Calu3 (cell line): ENCODE measurements at regions not wholly inside any gene's neighbourhood (a gene's known extent, or its start where the extent isn't known, plus 50 kb on each side); places are given as distances from the start of the nearest gene placed in this dataset.
"Not testable (repeated sequence)": the region's sequence is repeated elsewhere in the genome, so short reads cannot be mapped to it uniquely, and the experiment has no call there.

Experiments used
- BruUV-seq: library from RNA; stranded (reverse); fragments of 400-500 nt; replicated peaks from 2 replicates; lab custom pipeline; 2021; lab: Mats Ljungman, UMichigan
- CTCF ChIA-PET: fragments of 300-600 bp; sonication (Branson Sonifier 250); formaldehyde crosslinking; loops from one replicate; lab custom pipeline; 2022; ENCODE audit warnings: antibody characterized with exemption; lab: Charles Lee
- DNase-seq: peaks from one replicate; pipeline ENCODE4 v3.0.0; 2022
- H3K27ac Mint-ChIP-seq: one replicate; pipeline ENCODE4 v1.8.0; 2022; ENCODE audit warnings: mixed read lengths; ENCODE audit not compliant: unreplicated experiment
- H3K27me3 Mint-ChIP-seq: one replicate; pipeline ENCODE4 v1.8.0; 2022; ENCODE audit warnings: mixed read lengths; ENCODE audit not compliant: unreplicated experiment
- H3K36me3 Mint-ChIP-seq: one replicate; pipeline ENCODE4 v1.8.0; 2022; ENCODE audit warnings: mild to moderate bottlenecking, moderate library complexity, mixed read lengths; ENCODE audit not compliant: insufficient read depth, unreplicated experiment
- H3K4me1 Mint-ChIP-seq: one replicate; pipeline ENCODE4 v1.8.0; 2022; ENCODE audit warnings: mild to moderate bottlenecking, low read depth, mixed read lengths; ENCODE audit not compliant: unreplicated experiment
- H3K4me3 Mint-ChIP-seq: one replicate; pipeline ENCODE4 v1.8.0; 2022; ENCODE audit warnings: mild to moderate bottlenecking, low read depth, moderate library complexity, mixed read lengths; ENCODE audit not compliant: unreplicated experiment
- H3K9me3 Mint-ChIP-seq: one replicate; pipeline ENCODE4 v1.8.0; 2022; ENCODE audit warnings: low read depth, mixed read lengths; ENCODE audit not compliant: unreplicated experiment
- CTCF ChIP-seq: fragments of 200-600 bp; IDR thresholded peaks from one replicate; pipeline ENCODE4 v1.8.0; 2022; ENCODE audit warnings: antibody characterized with exemption; ENCODE audit not compliant: unreplicated experiment
- intact Hi-C: fragments of 100-400 bp; cut with micrococcal nuclease; formaldehyde crosslinking; loops from one replicate; pipeline ENCODE4 v1.10.0; 2022; ENCODE audit not compliant: unreplicated experiment

DNA sequence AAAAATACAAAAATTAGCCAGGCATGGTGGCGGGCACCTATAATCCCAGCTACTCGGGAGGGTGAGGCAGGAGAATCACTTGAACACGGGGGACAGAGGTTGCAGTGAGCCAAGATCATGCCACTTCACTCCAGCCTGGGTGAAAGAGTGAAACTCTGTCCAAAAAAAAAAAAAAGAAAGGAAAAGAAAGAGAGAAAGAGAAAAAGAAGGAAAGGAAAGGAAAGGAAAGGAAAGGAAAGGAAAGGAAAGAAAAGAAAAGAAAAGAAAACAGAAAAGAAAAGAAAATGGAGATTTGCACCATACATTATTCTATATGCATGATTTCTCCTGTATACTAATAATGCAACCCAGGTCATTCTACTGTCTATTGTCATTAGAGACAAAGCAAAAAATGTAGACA, 421.5 kb downstream of the PCDH19 start:
- H3K4me3 Mint-ChIP-seq, H3K27ac Mint-ChIP-seq, H3K27me3 Mint-ChIP-seq, DNase-seq, H3K9me3 Mint-ChIP-seq, CTCF ChIA-PET, BruUV-seq, H3K36me3 Mint-ChIP-seq, intact Hi-C loops, H3K4me1 Mint-ChIP-seq: not testable (repeated sequence)

DNA sequence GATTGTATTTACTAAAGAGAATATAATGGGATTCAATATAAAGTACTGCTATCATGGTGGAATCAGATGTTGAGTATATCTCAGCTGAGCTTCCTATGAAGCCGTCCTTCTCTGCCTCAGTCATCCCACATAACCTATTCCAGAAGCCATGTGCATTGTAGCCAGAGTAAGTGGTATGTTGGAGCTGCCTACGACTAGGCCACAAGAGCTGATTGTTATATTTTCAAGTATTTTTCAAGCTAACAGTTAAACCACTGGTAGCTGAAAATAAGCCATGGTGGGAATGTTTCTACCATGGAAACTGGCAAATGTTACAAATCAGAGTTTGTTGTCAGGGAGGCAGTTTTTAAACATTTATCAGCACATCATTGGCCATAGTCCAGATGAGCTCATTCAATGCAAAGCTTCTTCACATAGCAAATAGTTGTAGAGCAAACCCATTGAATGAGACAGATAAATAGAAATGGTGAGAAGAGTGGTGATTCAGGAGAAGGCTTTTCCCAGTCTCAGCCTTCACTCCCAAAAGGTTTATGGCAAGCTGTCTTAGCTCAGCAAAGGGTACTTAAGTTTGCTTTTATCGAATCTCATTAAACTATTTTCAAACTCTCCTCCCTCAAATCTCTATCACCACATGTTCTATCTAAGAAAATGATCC, 436.4 kb downstream of the PCDH19 start:
- TF ChIP-seq CTCF: no peak
- DNase-seq: no peak

GRCh38 chrX:99939883-99940232, 470.2 kb downstream of the PCDH19 start:
- DNase-seq: no peak
- Mint-ChIP-seq H3K4me1 (no peaks in the 10 kb centered on the region), H3K9me3 (peaks cover 11% of the 10 kb centered on the region), H3K27me3 (no peaks in the 10 kb centered on the region), H3K4me3 (no peak overlapping the region), H3K36me3 (no peaks in the 10 kb centered on the region), H3K27ac (no peak overlapping the region)
- CTCF ChIA-PET: no interaction called here
- no TSS peak for BruUV-seq
- no peak for TF ChIP-seq CTCF
- intact Hi-C loops: no loop called here

More for the DNA sequence above, 436.4 kb downstream of the PCDH19 start:
- no peak overlapping the region for H3K4me3 Mint-ChIP-seq
- no peaks in the 10 kb centered on the region for H3K4me1 Mint-ChIP-seq
- no peaks in the 10 kb centered on the region for H3K27me3 Mint-ChIP-seq
- CTCF ChIA-PET: no interaction called here
- no peak overlapping the region for H3K27ac Mint-ChIP-seq
- intact Hi-C loops: no loop called here
- no TSS peak for BruUV-seq
- peaks cover 5% of the 10 kb centered on the region for H3K9me3 Mint-ChIP-seq
- H3K36me3 Mint-ChIP-seq: no peaks in the 10 kb centered on the region

GRCh38 chrX:99939206-99939882, 470.7 kb downstream of the PCDH19 start:
- H3K9me3 Mint-ChIP-seq, CTCF ChIA-PET, DNase-seq, BruUV-seq, H3K4me1 Mint-ChIP-seq, H3K4me3 Mint-ChIP-seq, intact Hi-C loops, H3K27me3 Mint-ChIP-seq, H3K27ac Mint-ChIP-seq, H3K36me3 Mint-ChIP-seq: not testable (repeated sequence)

GRCh38 chrX:99938464-99938863, 471.6 kb downstream of the PCDH19 start:
- CTCF ChIA-PET: no interaction called here
- no peak for TF ChIP-seq CTCF
- peaks cover 6% of the 10 kb centered on the region for H3K9me3 Mint-ChIP-seq

More at GRCh38 chrX:99938464-99938863, 471.6 kb downstream of the PCDH19 start:
- H3K36me3 Mint-ChIP-seq: no peaks in the 10 kb centered on the region
- no peaks in the 10 kb centered on the region for H3K27me3 Mint-ChIP-seq
- no peak for DNase-seq
- H3K27ac Mint-ChIP-seq: no peak overlapping the region
- H3K4me3 Mint-ChIP-seq: no peak overlapping the region
- BruUV-seq: no TSS peak
- intact Hi-C loops: no loop called here
- no peaks in the 10 kb centered on the region for H3K4me1 Mint-ChIP-seq
